PC-3 (cell line): ENCODE measurements at regions not wholly inside any gene's neighbourhood (a gene's known extent, or its start where the extent isn't known, plus 50 kb on each side); places are given as distances from the start of the nearest gene placed in this dataset.

ENCODE experiments used
- EZH2 ChIP-seq: fragments of 300-600 bp; sonication (generic); IDR thresholded peaks from one replicate; pipeline ENCODE4 v1.6.1; 2017; ENCODE audit warnings: antibody characterized with exemption, mild to moderate bottlenecking, low read length; ENCODE audit not compliant: unreplicated experiment
- EZH2phosphoT487 ChIP-seq: fragments of 300-600 bp; sonication (generic); IDR thresholded peaks from 2 replicates; pipeline ENCODE4 v1.6.1; 2018; ENCODE audit warnings: mild to moderate bottlenecking, antibody characterized with exemption, low read length, borderline replicate concordance
- TF ChIP-seq, protein P1 (sequence below): fragments of 300-600 bp; sonication (generic); conservative IDR thresholded peaks from 2 replicates; pipeline ENCODE4 v1.5.1; 2017; ENCODE audit warnings: antibody characterized with exemption, low read depth, mild to moderate bottlenecking, low read length

DNA sequence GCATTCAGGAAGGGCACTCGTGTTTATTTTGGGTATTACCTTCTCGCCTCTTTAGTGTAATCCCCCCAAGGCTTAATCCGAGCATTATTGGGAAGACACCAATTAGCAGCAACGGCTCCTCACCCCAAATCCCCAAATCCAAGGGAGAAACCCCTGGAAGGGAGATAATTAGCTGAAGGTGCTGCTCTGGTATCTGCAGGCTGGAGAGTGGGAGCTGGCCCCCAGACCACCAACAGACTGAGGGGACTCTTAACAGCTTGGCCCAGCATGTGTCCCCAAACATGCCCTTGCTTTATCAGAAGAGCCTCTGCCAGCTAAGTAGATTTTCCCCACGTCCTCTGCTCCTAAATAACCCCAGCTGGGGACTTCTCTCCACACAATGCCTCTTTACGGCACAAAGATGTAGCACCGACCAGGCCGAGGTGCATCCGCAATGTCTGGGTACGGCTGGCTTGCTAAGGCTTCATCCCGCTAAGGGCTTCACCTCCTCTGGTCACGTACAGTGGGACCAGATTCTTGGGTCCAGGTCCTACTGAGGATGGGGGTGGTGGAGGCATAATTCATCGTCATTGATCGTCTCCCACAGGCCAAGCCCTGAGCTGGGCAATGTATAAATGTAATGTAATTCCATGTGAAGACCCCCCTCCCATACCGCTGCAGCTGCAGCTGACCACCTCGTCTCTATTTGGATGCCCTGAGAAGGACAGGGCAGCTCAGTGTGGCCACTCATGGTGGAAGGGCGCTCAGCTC is 123.7 kb upstream of the GSC start:
- TF ChIP-seq EZH2phosphoT487 = no peak
- TF ChIP-seq, protein P1, sequence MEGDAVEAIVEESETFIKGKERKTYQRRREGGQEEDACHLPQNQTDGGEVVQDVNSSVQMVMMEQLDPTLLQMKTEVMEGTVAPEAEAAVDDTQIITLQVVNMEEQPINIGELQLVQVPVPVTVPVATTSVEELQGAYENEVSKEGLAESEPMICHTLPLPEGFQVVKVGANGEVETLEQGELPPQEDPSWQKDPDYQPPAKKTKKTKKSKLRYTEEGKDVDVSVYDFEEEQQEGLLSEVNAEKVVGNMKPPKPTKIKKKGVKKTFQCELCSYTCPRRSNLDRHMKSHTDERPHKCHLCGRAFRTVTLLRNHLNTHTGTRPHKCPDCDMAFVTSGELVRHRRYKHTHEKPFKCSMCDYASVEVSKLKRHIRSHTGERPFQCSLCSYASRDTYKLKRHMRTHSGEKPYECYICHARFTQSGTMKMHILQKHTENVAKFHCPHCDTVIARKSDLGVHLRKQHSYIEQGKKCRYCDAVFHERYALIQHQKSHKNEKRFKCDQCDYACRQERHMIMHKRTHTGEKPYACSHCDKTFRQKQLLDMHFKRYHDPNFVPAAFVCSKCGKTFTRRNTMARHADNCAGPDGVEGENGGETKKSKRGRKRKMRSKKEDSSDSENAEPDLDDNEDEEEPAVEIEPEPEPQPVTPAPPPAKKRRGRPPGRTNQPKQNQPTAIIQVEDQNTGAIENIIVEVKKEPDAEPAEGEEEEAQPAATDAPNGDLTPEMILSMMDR = no peak
- TF ChIP-seq EZH2 = no peak
